ENCODE measurements at regions not wholly inside any gene's neighbourhood (a gene's known extent, or its start where the extent isn't known, plus 50 kb on each side); places are given as distances from the start of the nearest gene placed in this dataset.

- DNase-seq (ENCODE audit: low read depth): no peak
Measured at GRCh38 chr13:29902632-29903305, 52.4 kb upstream of the UBL3 start.

- peak; percentile 7 for DNase-seq (ENCODE audit: low read depth)
Measured at GRCh38 chr13:29901710-29902631, 51.6 kb upstream of the UBL3 start.

Measured in T-helper 22 cell (primary cell).